Adipose tissue (tissue), 3 donors: ENCODE measurements at regions not wholly inside any gene's neighbourhood (a gene's known extent, or its start where the extent isn't known, plus 50 kb on each side); places are given as distances from the start of the nearest gene placed in this dataset.
"Not testable (repeated sequence)": the region's sequence is repeated elsewhere in the genome, so short reads cannot be mapped to it uniquely, and the experiment has no call there.

Source experiments
- H3K27ac ChIP-seq: one replicate; pipeline ENCODE4 v1.5.1; 2013; ENCODE audit warnings: low read depth, low read length
- WGBS, 3 donors: extraction: QIAGEN DNeasy Blood & Tissue Kit; methylation state at CpG; one replicate each; pipeline ENCODE4 v1.1.7; 2013; 5-methylcytosine and 5-hydroxymethylcytosine counted together
- donor health status: healthy with polysubstance abuse.
- donor health status: Bipolar disorder and iron deficiency.
- donor health status: healthy.

- 75 to 86% (median 85%) methylated on average over 7 of the region's 7 CpGs for WGBS, 3 donors
- no peak overlapping the region for H3K27ac ChIP-seq
Observed at GRCh38 chr10:37067576-37067975, 57.8 kb upstream of the ANKRD30A start.

GRCh38 chr10:37062296-37062695 is 63.1 kb upstream of the ANKRD30A start:
- not testable (repeated sequence) for H3K27ac ChIP-seq
- WGBS, 3 donors, result 85 to 93% (median 90%) methylated on average over 16 of the region's 16 CpGs

- H3K27ac ChIP-seq, result no peak overlapping the region
Observed at GRCh38 chr10:37057261-37057660, 68.1 kb upstream of the ANKRD30A start.

GRCh38 chr10:37053476-37053875 is 71.9 kb upstream of the ANKRD30A start:
- 59 to 76% (median 73%) methylated on average over 3 of the region's 3 CpGs for WGBS, 3 donors
- no peak overlapping the region for H3K27ac ChIP-seq

More at GRCh38 chr10:37057261-37057660, 68.1 kb upstream of the ANKRD30A start:
- 7 to 34% (median 29%) methylated on average over 1 of the region's 1 CpG for WGBS, 3 donors

GRCh38 chr10:37049982-37050381 is 75.4 kb upstream of the ANKRD30A start:
- 73 to 90% (median 82%) methylated on average over 5 of the region's 5 CpGs for WGBS, 3 donors
- H3K27ac ChIP-seq, result not testable (repeated sequence)

- 82 to 90% (median 87%) methylated on average over 10 of the region's 10 CpGs for WGBS, 3 donors
- not testable (repeated sequence) for H3K27ac ChIP-seq
Observed at GRCh38 chr10:37044319-37044718, 81.1 kb upstream of the ANKRD30A start.

GRCh38 chr10:37035853-37036252 is 89.5 kb upstream of the ANKRD30A start:
- WGBS, 3 donors, result 10 to 24% (median 16%) methylated on average over 1 of the region's 1 CpG
- no peak overlapping the region for H3K27ac ChIP-seq

GRCh38 chr10:37015498-37015897 is 109.9 kb upstream of the ANKRD30A start:
- no peak overlapping the region for H3K27ac ChIP-seq
- 21 to 42% (median 37%) methylated on average over 2 of the region's 2 CpGs for WGBS, 3 donors

- WGBS, 3 donors, result 55 to 81% (median 76%) methylated on average over 7 of the region's 7 CpGs
- H3K27ac ChIP-seq, result no peak overlapping the region
Observed at GRCh38 chr10:37010741-37011140, 114.7 kb upstream of the ANKRD30A start.

GRCh38 chr10:37008276-37008675 is 117.1 kb upstream of the ANKRD30A start:
- 31 to 61% (median 58%) methylated on average over 2 of the region's 2 CpGs for WGBS, 3 donors
- not testable (repeated sequence) for H3K27ac ChIP-seq

GRCh38 chr10:37003126-37003525 is 122.3 kb upstream of the ANKRD30A start:
- 65 to 73% (median 71%) methylated on average over 2 of the region's 2 CpGs for WGBS, 3 donors
- H3K27ac ChIP-seq, result no peak overlapping the region

- WGBS, 3 donors, result 75 to 88% (median 85%) methylated on average over 14 of the region's 14 CpGs
- H3K27ac ChIP-seq, result not testable (repeated sequence)
Observed at GRCh38 chr10:36995806-36996205, 129.6 kb upstream of the ANKRD30A start.

- no peak overlapping the region for H3K27ac ChIP-seq
- 84 to 92% (median 88%) methylated on average over 10 of the region's 10 CpGs for WGBS, 3 donors
Observed at GRCh38 chr10:36994886-36995285, 130.5 kb upstream of the ANKRD30A start.

- 83 to 94% (median 93%) methylated on average over 11 to 12 of the region's 12 CpGs for WGBS, 3 donors
- no peak overlapping the region for H3K27ac ChIP-seq
Observed at GRCh38 chr10:36989233-36989632, 136.2 kb upstream of the ANKRD30A start.

GRCh38 chr10:36946598-36946997 is 178.8 kb upstream of the ANKRD30A start:
- whole genome bisulfite sequencing, 3 donors, result 54 to 74% (median 60%) methylated on average over 2 of the region's 2 CpGs
- no peak overlapping the region for H3K27ac ChIP-seq

GRCh38 chr10:36943544-36943943 is 181.9 kb upstream of the ANKRD30A start:
- H3K27ac ChIP-seq, result no peak overlapping the region
- 57 to 75% (median 69%) methylated on average over 12 of the region's 12 CpGs for WGBS, 3 donors

GRCh38 chr10:36942616-36943015 is 182.8 kb upstream of the ANKRD30A start:
- H3K27ac ChIP-seq, result no peak overlapping the region
- 78 to 90% (median 86%) methylated on average over 8 of the region's 8 CpGs for WGBS, 3 donors

- no peak overlapping the region for H3K27ac ChIP-seq
- WGBS, 3 donors, result 91 to 95% (median 91%) methylated on average over 2 of the region's 2 CpGs
Observed at GRCh38 chr10:36903040-36903439, 222.4 kb upstream of the ANKRD30A start.

- H3K27ac ChIP-seq, result no peak overlapping the region
- 63 to 93% (median 84%) methylated on average over 5 of the region's 5 CpGs for WGBS, 3 donors
Observed at GRCh38 chr10:36899652-36900051, 225.7 kb upstream of the ANKRD30A start.

GRCh38 chr10:36888925-36889573 is 236.3 kb upstream of the ANKRD30A start:
- WGBS, 3 donors, result 23 to 45% (median 44%) methylated on average over 6 of the region's 6 CpGs
- H3K27ac ChIP-seq, result no peak overlapping the region
